ENCODE measurements at regions not wholly inside any gene's neighbourhood (a gene's known extent, or its start where the extent isn't known, plus 50 kb on each side); places are given as distances from the start of the nearest gene placed in this dataset.

DNA sequence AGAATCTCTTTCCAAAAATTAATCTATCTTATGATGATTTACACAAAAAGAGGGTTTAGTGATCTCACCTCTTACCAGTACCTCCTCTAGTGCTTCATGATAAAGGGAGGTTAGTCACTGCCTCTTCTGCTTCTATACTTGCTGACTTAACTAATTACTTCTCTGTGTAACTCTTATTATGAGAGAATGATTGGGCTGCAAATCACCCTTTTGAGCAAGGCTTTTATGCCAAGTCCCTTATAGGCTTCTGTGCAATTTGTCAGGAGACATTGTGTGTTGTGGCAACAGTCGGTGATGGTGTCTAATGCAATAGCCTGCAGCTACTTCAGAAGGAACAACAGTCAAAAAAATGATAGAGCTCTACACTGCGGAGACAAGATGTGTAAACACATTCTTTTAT, 1568.1 kb upstream of the GOT2 start:
- intact Hi-C loops (cut with DNase I) = no loop called here
- no peak overlapping the region for H3K4me3 ChIP-seq
- no peaks in the 10 kb centered on the region for H3K4me1 ChIP-seq (replicated peaks)
- H3K9me3 ChIP-seq = no peaks in the 10 kb centered on the region
- no peak for TF ChIP-seq POLR2AphosphoS5 (IDR thresholded peaks at IDR 0.05)
- TF ChIP-seq, protein P1, sequence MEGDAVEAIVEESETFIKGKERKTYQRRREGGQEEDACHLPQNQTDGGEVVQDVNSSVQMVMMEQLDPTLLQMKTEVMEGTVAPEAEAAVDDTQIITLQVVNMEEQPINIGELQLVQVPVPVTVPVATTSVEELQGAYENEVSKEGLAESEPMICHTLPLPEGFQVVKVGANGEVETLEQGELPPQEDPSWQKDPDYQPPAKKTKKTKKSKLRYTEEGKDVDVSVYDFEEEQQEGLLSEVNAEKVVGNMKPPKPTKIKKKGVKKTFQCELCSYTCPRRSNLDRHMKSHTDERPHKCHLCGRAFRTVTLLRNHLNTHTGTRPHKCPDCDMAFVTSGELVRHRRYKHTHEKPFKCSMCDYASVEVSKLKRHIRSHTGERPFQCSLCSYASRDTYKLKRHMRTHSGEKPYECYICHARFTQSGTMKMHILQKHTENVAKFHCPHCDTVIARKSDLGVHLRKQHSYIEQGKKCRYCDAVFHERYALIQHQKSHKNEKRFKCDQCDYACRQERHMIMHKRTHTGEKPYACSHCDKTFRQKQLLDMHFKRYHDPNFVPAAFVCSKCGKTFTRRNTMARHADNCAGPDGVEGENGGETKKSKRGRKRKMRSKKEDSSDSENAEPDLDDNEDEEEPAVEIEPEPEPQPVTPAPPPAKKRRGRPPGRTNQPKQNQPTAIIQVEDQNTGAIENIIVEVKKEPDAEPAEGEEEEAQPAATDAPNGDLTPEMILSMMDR (IDR thresholded peaks at IDR 0.05) = no peak
- no peak for TF ChIP-seq POLR2A (IDR thresholded peaks at IDR 0.05)
- H3K36me3 ChIP-seq = no peaks in the 10 kb centered on the region
- H3K27ac ChIP-seq = no peak overlapping the region
- DNase-seq (ENCODE audit: low spot score) = no peak
- H3K27me3 ChIP-seq (replicated peaks; ENCODE audit: insufficient read depth) = no peaks in the 10 kb centered on the region
- WGBS = 71% methylated on average over 2 of the region's 2 CpGs

DNA sequence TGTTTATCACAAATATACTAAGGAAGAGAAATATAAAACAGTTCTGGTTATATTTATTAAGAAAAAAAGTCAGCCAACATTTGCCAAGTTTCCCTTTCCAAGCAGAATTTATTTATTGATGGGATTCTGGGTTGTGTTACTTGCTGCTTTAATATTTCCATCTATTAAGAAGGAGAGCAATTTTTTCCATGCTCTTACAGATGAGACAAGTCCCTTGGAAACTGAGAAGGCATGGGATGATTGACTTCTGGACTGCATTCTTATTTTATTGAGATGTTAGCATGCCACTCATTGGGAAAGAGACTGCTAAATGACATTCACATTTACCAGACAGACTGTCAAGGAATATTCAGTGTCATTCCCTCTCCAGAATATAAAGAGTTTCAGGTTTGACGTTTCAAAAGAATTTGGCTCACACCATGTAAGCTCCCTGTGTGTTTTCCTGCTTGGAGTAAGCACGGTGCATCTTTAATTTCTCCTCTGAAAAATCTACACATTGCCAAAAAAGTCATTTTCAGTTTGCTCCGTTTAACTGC, 1565.2 kb upstream of the GOT2 start:
- Histone ChIP-seq H3K9me3 (no peaks in the 10 kb centered on the region), H3K4me3 (no peak overlapping the region), H3K4me1 (replicated peaks) (no peaks in the 10 kb centered on the region), H3K27me3 (replicated peaks; ENCODE audit: insufficient read depth) (no peaks in the 10 kb centered on the region), H3K36me3 (no peaks in the 10 kb centered on the region), H3K27ac (no peak overlapping the region)
- no peak for DNase-seq (ENCODE audit: low spot score)
- intact Hi-C loops (cut with DNase I) = no loop called here
- 63% methylated on average over 3 of the region's 3 CpGs for whole genome bisulfite sequencing
- TF ChIP-seq POLR2AphosphoS5 (IDR thresholded peaks at IDR 0.05) (no peak), POLR2A (IDR thresholded peaks at IDR 0.05) (no peak)
- TF ChIP-seq, protein P1 (IDR thresholded peaks at IDR 0.05) = no peak

DNA sequence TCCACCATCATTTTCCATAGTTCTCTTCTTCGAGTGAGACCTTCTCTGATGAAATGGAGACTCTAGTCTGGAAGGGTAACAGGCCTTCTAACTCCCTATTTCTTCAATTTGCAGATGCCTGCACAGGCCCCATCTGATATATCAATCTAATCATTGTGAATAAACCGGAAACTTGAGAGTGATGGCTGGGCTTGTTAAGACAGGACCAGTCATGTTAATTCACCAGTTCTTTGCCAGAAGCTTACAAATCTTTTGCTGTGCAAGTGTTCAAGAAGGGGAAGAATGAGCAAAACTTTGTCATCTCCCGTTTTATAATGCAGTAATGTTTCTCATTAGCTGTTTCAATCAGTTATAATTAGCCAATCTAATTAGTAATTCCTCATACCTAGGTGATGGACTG, 1561.3 kb upstream of the GOT2 start:
- no peaks in the 10 kb centered on the region for H3K36me3 ChIP-seq
- DNase-seq (ENCODE audit: low spot score) = no peak
- no peaks in the 10 kb centered on the region for H3K4me1 ChIP-seq (replicated peaks)
- no peak overlapping the region for H3K4me3 ChIP-seq
- no peaks in the 10 kb centered on the region for H3K27me3 ChIP-seq (replicated peaks; ENCODE audit: insufficient read depth)
- TF ChIP-seq POLR2A (IDR thresholded peaks at IDR 0.05) (no peak), POLR2AphosphoS5 (IDR thresholded peaks at IDR 0.05) (no peak)
- TF ChIP-seq, protein P1 (IDR thresholded peaks at IDR 0.05) = no peak
- no peaks in the 10 kb centered on the region for H3K9me3 ChIP-seq
- intact Hi-C loops (cut with DNase I) = no loop called here
- WGBS = 50% methylated on average over 3 of the region's 3 CpGs
- H3K27ac ChIP-seq = no peak overlapping the region

DNA sequence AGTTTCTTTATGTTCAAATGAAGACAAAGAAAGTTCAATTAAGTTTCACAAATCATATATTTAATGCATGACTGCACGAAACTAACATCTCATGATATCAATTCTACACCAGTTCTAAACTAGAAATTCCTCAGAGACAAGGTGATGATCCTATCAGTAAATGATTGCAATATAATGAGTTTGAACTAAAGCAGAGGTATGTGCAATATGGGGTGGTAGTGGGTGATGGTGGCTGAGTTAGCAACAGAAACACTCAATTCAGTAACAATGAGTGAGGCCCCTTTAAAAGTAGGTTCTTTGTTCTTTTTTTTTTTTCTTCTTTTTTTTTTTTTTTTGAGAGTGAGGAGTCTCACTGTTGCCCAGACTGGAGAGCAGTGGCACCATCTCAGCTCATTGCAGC, 1551.7 kb upstream of the GOT2 start:
- H3K4me1 ChIP-seq (replicated peaks) = no peaks in the 10 kb centered on the region
- WGBS = 29% methylated on average over 1 of the region's 1 CpG
- intact Hi-C loops (cut with DNase I) = no loop called here
- no peaks in the 10 kb centered on the region for H3K9me3 ChIP-seq
- no peaks in the 10 kb centered on the region for H3K36me3 ChIP-seq
- no peak for DNase-seq (ENCODE audit: low spot score)
- H3K27ac ChIP-seq = no peak overlapping the region
- TF ChIP-seq POLR2AphosphoS5 (IDR thresholded peaks at IDR 0.05) (no peak), POLR2A (IDR thresholded peaks at IDR 0.05) (no peak)
- TF ChIP-seq, protein P1 (IDR thresholded peaks at IDR 0.05) = no peak
- H3K27me3 ChIP-seq (replicated peaks; ENCODE audit: insufficient read depth) = no peaks in the 10 kb centered on the region
- no peak overlapping the region for H3K4me3 ChIP-seq

DNA sequence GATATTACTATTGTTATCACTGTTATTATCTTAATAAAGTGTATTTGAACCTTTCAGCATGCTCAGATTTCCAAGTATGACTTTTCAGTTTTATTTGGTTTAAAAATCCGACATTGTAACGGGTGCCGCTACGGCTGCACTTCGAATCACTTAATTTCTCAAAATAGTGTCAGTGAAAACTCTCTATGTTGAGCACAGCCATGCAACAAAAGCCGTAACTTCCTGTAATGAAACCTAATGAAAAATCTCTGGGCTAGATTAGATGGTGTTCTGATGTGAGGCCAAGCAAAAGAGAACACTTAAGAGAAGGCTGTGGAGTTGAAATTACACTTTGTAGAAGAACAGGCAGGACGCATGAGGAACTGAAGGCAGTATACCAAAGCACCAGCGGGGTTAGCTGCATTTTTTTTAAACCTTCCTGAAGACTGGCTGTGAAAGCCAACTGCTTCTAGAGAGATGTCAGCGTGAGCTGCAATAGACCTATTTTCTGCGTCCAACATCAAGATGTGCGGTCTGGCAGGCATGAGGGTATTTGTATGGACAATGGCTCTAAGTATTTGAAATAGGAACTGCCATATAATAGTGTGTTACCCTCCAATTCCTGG, 1545.0 kb upstream of the GOT2 start:
- Histone ChIP-seq H3K27me3 (replicated peaks; ENCODE audit: insufficient read depth) (no peaks in the 10 kb centered on the region), H3K4me3 (no peak overlapping the region), H3K9me3 (no peaks in the 10 kb centered on the region), H3K4me1 (replicated peaks) (no peaks in the 10 kb centered on the region), H3K27ac (no peak overlapping the region), H3K36me3 (no peaks in the 10 kb centered on the region)
- DNase-seq (ENCODE audit: low spot score) = no peak
- TF ChIP-seq POLR2A (IDR thresholded peaks at IDR 0.05) (no peak), POLR2AphosphoS5 (IDR thresholded peaks at IDR 0.05) (no peak)
- TF ChIP-seq, protein P1 (IDR thresholded peaks at IDR 0.05) = no peak
- 53% methylated on average over 11 of the region's 11 CpGs for WGBS
- intact Hi-C loops (cut with DNase I) = no loop called here

All from prostate gland (tissue), 2 donors.